K562 (cell line): ENCODE measurements at regions not wholly inside any gene's neighbourhood (a gene's known extent, or its start where the extent isn't known, plus 50 kb on each side); places are given as distances from the start of the nearest gene placed in this dataset.

Experiments used
- ATAC-seq: fragments of 200-7000 bp; cut with Tn5 transposase; 3 replicates; pipeline ENCODE4 v1.9.1; 2020; ENCODE audit warnings: moderate library complexity
- BruUV-seq: library from RNA; stranded (reverse); fragments of 400-500 nt; replicated peaks from 2 replicates; lab custom pipeline; 2021; lab: Mats Ljungman, UMichigan
- CTCF ChIA-PET: fragments of 300-600 bp; formaldehyde crosslinking; extraction: SDS; loops from one replicate; lab custom pipeline; 2021; ENCODE audit warnings: low intra/inter-chr PET ratio; lab: Yijun Ruan, JAX
- POLR2A ChIA-PET: fragments of 300-600, 350-650 bp; sonication (Branson Sonifier 250); formaldehyde crosslinking; extraction: SDS; loops from one replicate; lab custom pipeline; 2021; ENCODE audit warnings: antibody characterized with exemption, inconsistent platforms; lab: Yijun Ruan, JAX
- DNase-seq, 4 experiments: peaks; one replicate each; pipeline versions ENCODE4 v3.0.0 to v3.0.0-alpha.2; 2011 to 2018; ENCODE audit warnings: low spot score in 3 of 4, mixed read lengths in 3 of 4; ENCODE audit errors: extremely low read depth in 1 of 4
- FAIRE-seq: peaks from 2 replicates; lab custom pipeline; 2011; peaks lifted over from hg19 to GRCh38; lab: Jason Lieb, UNC
- H2AFZ ChIP-seq: 2 replicates; pipeline ENCODE4 v1.6.0; 2011; ENCODE audit warnings: low read depth, low read length, control low read depth, inconsistent platforms
- H3K27ac ChIP-seq: fragments of 200-600 bp; 3 replicates; pipeline ENCODE4 v1.8.0; 2011; ENCODE audit warnings: low read depth, mild to moderate bottlenecking, control low read depth, inconsistent platforms, low read length, moderate library complexity, mixed read lengths; ENCODE audit errors: extremely low read depth
- H3K27me3 ChIP-seq, 2 experiments: fragments of 300-600 bp in 1 of 2; 2 replicates in 1 of 2; 3 replicates in 1 of 2; pipeline versions ENCODE4 v1.6.0 to v1.8.0; 2011; ENCODE audit warnings: inconsistent platforms in 2 of 2, low read length in 2 of 2, mild to moderate bottlenecking in 1 of 2, mixed read lengths in 1 of 2, moderate library complexity in 1 of 2; ENCODE audit not compliant: control insufficient read depth in 2 of 2, insufficient read depth in 2 of 2
- H3K36me3 ChIP-seq: fragments of 300-600 bp; 3 replicates; pipeline ENCODE4 v1.8.0; 2011; ENCODE audit warnings: mild to moderate bottlenecking, low read length, inconsistent platforms; ENCODE audit not compliant: control insufficient read depth, insufficient read depth
- H3K4me1 ChIP-seq, 2 experiments: fragments of 200-600 bp in 1 of 2; replicated peaks in 1 of 2; 2 replicates in 1 of 2; 3 replicates in 1 of 2; pipeline versions ENCODE4 v1.5.1 to v1.8.0; 2011; ENCODE audit warnings: inconsistent platforms in 2 of 2, low read length in 2 of 2, mild to moderate bottlenecking in 1 of 2, mixed read lengths in 1 of 2, moderate library complexity in 1 of 2; ENCODE audit not compliant: control insufficient read depth in 2 of 2, insufficient read depth in 2 of 2
- H3K4me2 ChIP-seq: 2 replicates; pipeline ENCODE4 v1.6.1; 2011; ENCODE audit warnings: low read length, control low read depth, inconsistent platforms, mixed read lengths; ENCODE audit not compliant: insufficient read depth
- H3K4me3 ChIP-seq: fragments of 200-600 bp; sonication (generic), shearing (Covaris generic); 2 replicates; pipeline ENCODE4 v1.5.1; 2016; ENCODE audit warnings: control low read depth, inconsistent platforms
- H3K79me2 ChIP-seq: fragments of 200-600 bp; 3 replicates; pipeline ENCODE4 v1.8.0; 2011; ENCODE audit warnings: low read length, inconsistent platforms; ENCODE audit not compliant: control insufficient read depth, insufficient read depth
- H3K9ac ChIP-seq, 2 experiments: 2 replicates each; pipeline versions ENCODE4 v1.6.0 to v1.6.1; 2011; ENCODE audit warnings: low read depth in 2 of 2, low read length in 2 of 2, control low read depth in 1 of 2, inconsistent platforms in 1 of 2, mild to moderate bottlenecking in 1 of 2, mixed read lengths in 1 of 2; ENCODE audit not compliant: insufficient read depth in 1 of 2
- H3K9me1 ChIP-seq: one replicate; pipeline ENCODE4 v1.6.0; 2011; ENCODE audit warnings: inconsistent platforms, mild to moderate bottlenecking, low read length, moderate library complexity; ENCODE audit not compliant: control insufficient read depth, insufficient read depth
- H3K9me3 ChIP-seq: replicated peaks from 2 replicates; pipeline ENCODE4 v1.5.1; 2011; ENCODE audit warnings: low read depth, low read length, inconsistent platforms; ENCODE audit not compliant: control insufficient read depth, insufficient read depth
- H4K20me1 ChIP-seq: replicated peaks from 2 replicates; pipeline ENCODE4 v1.6.1; 2011; ENCODE audit warnings: low read length, inconsistent platforms, mixed read lengths; ENCODE audit not compliant: control insufficient read depth, insufficient read depth
- CHD1 ChIP-seq: fragments of 200-600 bp; sonication (generic); IDR thresholded peaks from one replicate; pipeline ENCODE4 v1.6.1; 2012; ENCODE audit warnings: mild to moderate bottlenecking, moderate library complexity, low read length, inconsistent platforms
- DPF2 ChIP-seq: fragments of 450-650 bp; IDR thresholded peaks from 2 replicates; pipeline ENCODE4 v1.6.1; 2016
- E2F1 ChIP-seq: sonication (generic); formaldehyde crosslinking; IDR thresholded peaks from 2 replicates; pipeline ENCODE4 v1.8.1; 2023; ENCODE audit warnings: mild to moderate bottlenecking, missing genetic modification reagents, moderate library complexity
- ESRRB ChIP-seq: fragments of 250-450 bp; sonication (Bioruptor Pico); IDR thresholded peaks from 2 replicates; pipeline ENCODE4 v1.5.0; 2020; ENCODE audit warnings: mild to moderate bottlenecking, moderate library complexity, borderline replicate concordance
- FOXP1 ChIP-seq: sonication (generic); formaldehyde crosslinking; IDR thresholded peaks from 2 replicates; pipeline ENCODE4 v1.8.0; 2022; ENCODE audit warnings: mild to moderate bottlenecking, missing genetic modification reagents
- KLF1 ChIP-seq: fragments of 450-650 bp; IDR thresholded peaks from 2 replicates; pipeline ENCODE4 v1.6.1; 2016; ENCODE audit warnings: missing genetic modification characterization, missing compliant biosample characterization
- MCM7 ChIP-seq, 2 experiments: fragments of 450-650 bp; IDR thresholded peaks; 2 replicates each; pipeline ENCODE4 v1.6.1; 2016 to 2018
- NUFIP1 ChIP-seq: fragments of 450-650 bp; IDR thresholded peaks from 2 replicates; pipeline ENCODE4 v1.6.1; 2018; ENCODE audit not compliant: partially characterized antibody
- PCBP1 ChIP-seq: fragments of 200-400 bp; formaldehyde crosslinking; IDR thresholded peaks from 2 replicates; pipeline ENCODE4 v1.6.1; 2018; ENCODE audit warnings: mild to moderate bottlenecking, low read depth, low read length; ENCODE audit not compliant: poor library complexity, severe bottlenecking
- POLR2A ChIP-seq: fragments of 450-650 bp; conservative IDR thresholded peaks from 2 replicates; pipeline ENCODE4 v1.6.1; 2016
- POLR2H ChIP-seq: IDR thresholded peaks from 2 replicates; pipeline ENCODE4 v1.6.1; 2016; ENCODE audit warnings: missing genetic modification characterization, low read depth, mild to moderate bottlenecking, control low read depth, missing compliant biosample characterization, moderate library complexity
- RAD21 ChIP-seq, 2 experiments: fragments of 250-450 bp in 1 of 2; fragments of 450-650 bp in 1 of 2; sonication (Bioruptor Pico) in 1 of 2; formaldehyde crosslinking in 1 of 2; IDR thresholded peaks in 1 of 2; conservative IDR thresholded peaks in 1 of 2; 2 replicates each; pipeline versions ENCODE4 v1.4.0 to v1.8.0; 2020 to 2022; ENCODE audit warnings: mild to moderate bottlenecking in 2 of 2, moderate library complexity in 1 of 2
- RBM34 ChIP-seq: fragments of 200-400 bp; formaldehyde crosslinking; IDR thresholded peaks from 2 replicates; pipeline ENCODE4 v1.6.1; 2018; ENCODE audit warnings: low read length, borderline replicate concordance; ENCODE audit not compliant: insufficient read depth
- SREBF2 ChIP-seq: sonication (generic); formaldehyde crosslinking; IDR thresholded peaks from 2 replicates; pipeline ENCODE4 v1.4.0; 2020; ENCODE audit warnings: mild to moderate bottlenecking, missing genetic modification reagents
- ZNF124 ChIP-seq: sonication (generic); formaldehyde crosslinking; IDR thresholded peaks from 2 replicates; pipeline ENCODE4 v1.8.1; 2022; ENCODE audit warnings: missing genetic modification reagents
- ZNF277 ChIP-seq: fragments of 250-450 bp; sonication (Bioruptor Pico); IDR thresholded peaks from 2 replicates; pipeline ENCODE4 v1.8.0; 2022; ENCODE audit warnings: inconsistent platforms, mild to moderate bottlenecking, moderate library complexity, borderline replicate concordance
- ZNF395 ChIP-seq: fragments of 200-800 bp; sonication (Bioruptor generic); IDR thresholded peaks from 2 replicates; pipeline ENCODE4 v1.6.1; 2017; ENCODE audit warnings: missing genetic modification characterization, missing compliant biosample characterization
- ZNF699 ChIP-seq: fragments of 250-450 bp; sonication (Bioruptor Pico); IDR thresholded peaks from 2 replicates; pipeline ENCODE4 v1.8.0; 2021; ENCODE audit warnings: mild to moderate bottlenecking, moderate library complexity; ENCODE audit not compliant: insufficient replicate concordance
- WGBS: fragments of 100-300 bp; shearing (Covaris generic); methylation state at CpG from one replicate; pipeline ENCODE4 v1.1.6; 2016; ENCODE audit warnings: low coverage, mixed read lengths; ENCODE audit not compliant: insufficient coverage; ENCODE audit errors: missing lambda C conversion rate; 5-methylcytosine and 5-hydroxymethylcytosine counted together
- in situ Hi-C: fragments of 300-500 bp; cut with MboI; formaldehyde crosslinking; loops from 4 replicates; pipeline ENCODE4 v1.15.0; 2018; ENCODE audit warnings: inconsistent platforms, mixed read lengths
- intact Hi-C: fragments of 100-400 bp; cut with micrococcal nuclease; formaldehyde crosslinking; loops from 2 replicates; pipeline ENCODE4 v1.14.2; 2022

GRCh38 chr2:217479566-217479965, 523.2 kb downstream of the TNS1 start:
- intact Hi-C loops (no loop called here), in situ Hi-C loops (no loop called here)
- H3K4me1 ChIP-seq = no peaks in the 10 kb centered on the region
- no peak overlapping the region for H3K4me2 ChIP-seq
- H3K27me3 ChIP-seq = no peaks in the 10 kb centered on the region; a peak in 1 of 5 replicates
- DNase-seq (no peak), ATAC-seq (no peak), FAIRE-seq (no peak)
- no peaks in the 10 kb centered on the region for H3K9me1 ChIP-seq
- ChIA-PET CTCF (no interaction called here), POLR2A (no interaction called here)
- no peak overlapping the region for H3K9ac ChIP-seq
- 0% methylated on average over 2 of the region's 4 CpGs for WGBS
- no peak overlapping the region for H2AFZ ChIP-seq
- H3K36me3 ChIP-seq = no peaks in the 10 kb centered on the region
- no peaks in the 10 kb centered on the region for H4K20me1 ChIP-seq
- no TSS peak for BruUV-seq
- no peak overlapping the region for H3K27ac ChIP-seq
- no peak overlapping the region for H3K4me3 ChIP-seq
- TF ChIP-seq DPF2 (no peak), ZNF277 (CRISPR knock-in tag) (no peak), ZNF124 (CRISPR knock-in tag) (no peak), SREBF2 (CRISPR knock-in tag) (no peak), FOXP1 (CRISPR knock-in tag) (no peak), POLR2H (no peak), PCBP1 (no peak), MCM7 (IDR thresholded peaks at IDR 0.05) (no peak), ZNF699 (CRISPR knock-in tag) (no peak), ZNF395 (no peak), KLF1 (tag) (no peak), POLR2A (no peak), CHD1 (no peak), ESRRB (CRISPR knock-in tag) (no peak), RBM34 (no peak), RAD21 (CRISPR knock-in tag; conservative IDR thresholded peaks at IDR 0.05 in 1 of 2, IDR thresholded peaks at IDR 0.05 in 1 of 2) (no peak), NUFIP1 (no peak), E2F1 (CRISPR knock-in tag) (no peak)
- H3K9me3 ChIP-seq = no peaks in the 10 kb centered on the region
- no peaks in the 10 kb centered on the region for H3K79me2 ChIP-seq
